Endothelial cell (in vitro differentiated cells): ENCODE measurements at regions not wholly inside any gene's neighbourhood (a gene's known extent, or its start where the extent isn't known, plus 50 kb on each side); places are given as distances from the start of the nearest gene placed in this dataset.

Experiments
- DNase-seq: peaks from one replicate; pipeline ENCODE4 v3.0.0; 2021; ENCODE audit warnings: low spot score
- H3K27ac Mint-ChIP-seq: one replicate; pipeline ENCODE4 v1.8.0; 2021; ENCODE audit warnings: mixed read lengths, inconsistent platforms; ENCODE audit not compliant: unreplicated experiment
- H3K27me3 Mint-ChIP-seq: one replicate; pipeline ENCODE4 v1.8.0; 2021; ENCODE audit warnings: mild to moderate bottlenecking, moderate library complexity, mixed read lengths, inconsistent platforms; ENCODE audit not compliant: unreplicated experiment
- H3K36me3 Mint-ChIP-seq: one replicate; pipeline ENCODE4 v1.8.0; 2021; ENCODE audit warnings: mild to moderate bottlenecking, low read depth, mixed read lengths, inconsistent platforms; ENCODE audit not compliant: unreplicated experiment
- H3K4me1 Mint-ChIP-seq: one replicate; pipeline ENCODE4 v1.8.0; 2021; ENCODE audit warnings: mild to moderate bottlenecking, mixed read lengths, inconsistent platforms; ENCODE audit not compliant: unreplicated experiment
- H3K4me3 Mint-ChIP-seq: one replicate; pipeline ENCODE4 v1.8.0; 2021; ENCODE audit warnings: mild to moderate bottlenecking, mixed read lengths, inconsistent platforms; ENCODE audit not compliant: unreplicated experiment
- H3K9me3 Mint-ChIP-seq: one replicate; pipeline ENCODE4 v1.8.0; 2021; ENCODE audit warnings: mixed read lengths, inconsistent platforms; ENCODE audit not compliant: unreplicated experiment
- CTCF ChIP-seq: fragments of 200-600 bp; sonication (generic); IDR thresholded peaks from one replicate; pipeline ENCODE4 v1.5.0; 2021; ENCODE audit warnings: antibody characterized with exemption; ENCODE audit not compliant: unreplicated experiment

GRCh38 chrX:20620306-20620705 is 353.6 kb upstream of the RPS6KA3 start:
- DNase-seq, result no peak
- no peaks in the 10 kb centered on the region for H3K36me3 Mint-ChIP-seq
- H3K9me3 Mint-ChIP-seq, result no peaks in the 10 kb centered on the region
- no peak overlapping the region for H3K27ac Mint-ChIP-seq
- H3K4me3 Mint-ChIP-seq, result no peak overlapping the region
- H3K27me3 Mint-ChIP-seq, result no peaks in the 10 kb centered on the region
- H3K4me1 Mint-ChIP-seq, result no peaks in the 10 kb centered on the region
- TF ChIP-seq CTCF, result no peak

DNA sequence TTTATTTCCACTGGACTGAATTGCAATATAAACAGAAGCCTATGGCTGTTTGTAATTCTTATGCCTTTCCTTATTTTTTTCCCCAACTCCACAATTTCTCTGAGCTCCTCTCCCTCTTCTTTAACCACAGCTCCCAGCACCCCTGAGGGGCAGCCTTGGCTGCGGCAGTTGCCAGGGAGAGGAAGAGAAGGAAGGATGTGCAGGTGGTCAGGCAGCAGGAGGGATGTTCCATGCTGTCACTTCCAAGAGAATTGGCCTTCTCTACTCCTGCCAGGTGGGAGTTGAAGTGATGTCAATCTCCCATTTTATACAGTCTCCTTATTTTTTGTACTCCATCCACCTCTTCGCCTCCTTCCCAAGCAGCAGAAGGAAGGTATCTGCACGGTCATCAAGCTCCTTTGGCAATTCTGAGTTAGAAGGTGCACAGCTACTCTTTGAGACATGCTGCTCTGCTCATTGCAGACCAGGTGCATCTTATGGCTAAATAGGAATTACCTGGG is 343.3 kb upstream of the RPS6KA3 start:
- H3K36me3 Mint-ChIP-seq, result no peaks in the 10 kb centered on the region
- no peak for DNase-seq
- TF ChIP-seq CTCF, result no peak

GRCh38 chrX:20606831-20607230 is 340.1 kb upstream of the RPS6KA3 start:
- Mint-ChIP-seq H3K4me1 (no peaks in the 10 kb centered on the region), H3K4me3 (no peak overlapping the region), H3K27ac (no peak overlapping the region), H3K27me3 (no peaks in the 10 kb centered on the region), H3K36me3 (no peaks in the 10 kb centered on the region), H3K9me3 (no peaks in the 10 kb centered on the region)
- DNase-seq, result no peak
- no peak for TF ChIP-seq CTCF

More for the DNA sequence above, 343.3 kb upstream of the RPS6KA3 start:
- H3K27ac Mint-ChIP-seq, result no peak overlapping the region
- H3K4me1 Mint-ChIP-seq, result no peaks in the 10 kb centered on the region
- H3K27me3 Mint-ChIP-seq, result no peaks in the 10 kb centered on the region
- H3K9me3 Mint-ChIP-seq, result no peaks in the 10 kb centered on the region
- no peak overlapping the region for H3K4me3 Mint-ChIP-seq

GRCh38 chrX:20596856-20597255 is 330.1 kb upstream of the RPS6KA3 start:
- H3K27me3 Mint-ChIP-seq, result no peaks in the 10 kb centered on the region
- no peak overlapping the region for H3K4me3 Mint-ChIP-seq
- H3K4me1 Mint-ChIP-seq, result no peaks in the 10 kb centered on the region
- H3K9me3 Mint-ChIP-seq, result no peaks in the 10 kb centered on the region
- H3K36me3 Mint-ChIP-seq, result no peaks in the 10 kb centered on the region
- H3K27ac Mint-ChIP-seq, result no peak overlapping the region
- no peak for DNase-seq
- no peak for TF ChIP-seq CTCF

GRCh38 chrX:20595928-20596575 is 329.3 kb upstream of the RPS6KA3 start:
- no peak overlapping the region for H3K27ac Mint-ChIP-seq
- H3K4me1 Mint-ChIP-seq, result no peaks in the 10 kb centered on the region
- no peak for DNase-seq
- H3K4me3 Mint-ChIP-seq, result no peak overlapping the region
- H3K9me3 Mint-ChIP-seq, result no peaks in the 10 kb centered on the region
- TF ChIP-seq CTCF, result no peak
- no peaks in the 10 kb centered on the region for H3K27me3 Mint-ChIP-seq
- H3K36me3 Mint-ChIP-seq, result no peaks in the 10 kb centered on the region
